ENCODE measurements at regions not wholly inside any gene's neighbourhood (a gene's known extent, or its start where the extent isn't known, plus 50 kb on each side); places are given as distances from the start of the nearest gene placed in this dataset.

DNA sequence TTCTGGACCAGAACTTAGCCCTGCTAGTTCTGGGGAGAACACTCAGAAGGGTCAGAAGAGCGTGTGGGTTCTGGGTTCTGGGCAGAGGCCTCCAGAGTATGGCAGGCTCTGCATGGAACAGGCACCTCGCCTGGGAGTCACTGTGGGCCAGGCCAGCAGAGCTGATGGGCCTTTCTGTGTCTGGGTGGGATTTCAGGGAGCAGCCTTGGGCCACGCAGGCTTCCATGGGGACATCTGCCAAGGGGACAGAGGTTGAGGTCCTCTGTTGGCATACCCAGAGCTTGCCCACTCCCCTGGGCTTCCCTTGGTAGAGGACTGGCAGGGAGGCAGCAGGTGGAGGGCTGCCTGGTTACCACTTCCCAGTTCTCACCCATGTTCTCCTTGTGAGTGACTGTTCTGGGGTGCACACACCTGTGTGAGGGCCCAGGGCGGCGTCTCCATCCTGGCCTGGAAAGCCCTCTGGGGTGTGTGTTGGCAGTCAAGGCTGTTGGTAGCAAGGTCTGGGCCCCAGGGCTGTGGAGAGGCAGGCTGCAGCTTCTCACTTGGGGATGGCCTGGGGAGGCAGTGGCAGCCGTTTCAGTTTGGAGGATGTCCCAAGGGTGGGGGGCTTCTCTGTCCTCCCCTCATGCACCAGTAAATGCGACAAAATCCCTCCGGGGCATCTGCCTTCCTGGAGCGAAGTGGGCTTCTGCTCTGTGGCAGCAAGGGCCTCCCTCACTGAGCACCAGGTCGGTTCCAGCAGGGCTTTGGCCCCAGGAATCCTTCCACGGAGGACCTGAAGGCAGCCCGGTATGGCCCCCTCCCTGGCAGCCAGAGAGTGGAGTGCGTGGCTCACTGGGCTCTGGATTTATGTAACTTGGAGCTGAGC is 74.6 kb upstream of the HDAC4 start:
- Histone ChIP-seq H3K4me3 (replicated peaks; ENCODE audit: insufficient read depth, low read length) (no peak overlapping the region), H3K27me3 (ENCODE audit: insufficient read depth, poor library complexity, severe bottlenecking) (no peaks in the 10 kb centered on the region), H3K27ac (replicated peaks) (no peak overlapping the region)
- DNase-seq (ENCODE audit: low read depth in 1 of 2, low spot score in 1 of 2) = no peak
- TF ChIP-seq, protein P1, sequence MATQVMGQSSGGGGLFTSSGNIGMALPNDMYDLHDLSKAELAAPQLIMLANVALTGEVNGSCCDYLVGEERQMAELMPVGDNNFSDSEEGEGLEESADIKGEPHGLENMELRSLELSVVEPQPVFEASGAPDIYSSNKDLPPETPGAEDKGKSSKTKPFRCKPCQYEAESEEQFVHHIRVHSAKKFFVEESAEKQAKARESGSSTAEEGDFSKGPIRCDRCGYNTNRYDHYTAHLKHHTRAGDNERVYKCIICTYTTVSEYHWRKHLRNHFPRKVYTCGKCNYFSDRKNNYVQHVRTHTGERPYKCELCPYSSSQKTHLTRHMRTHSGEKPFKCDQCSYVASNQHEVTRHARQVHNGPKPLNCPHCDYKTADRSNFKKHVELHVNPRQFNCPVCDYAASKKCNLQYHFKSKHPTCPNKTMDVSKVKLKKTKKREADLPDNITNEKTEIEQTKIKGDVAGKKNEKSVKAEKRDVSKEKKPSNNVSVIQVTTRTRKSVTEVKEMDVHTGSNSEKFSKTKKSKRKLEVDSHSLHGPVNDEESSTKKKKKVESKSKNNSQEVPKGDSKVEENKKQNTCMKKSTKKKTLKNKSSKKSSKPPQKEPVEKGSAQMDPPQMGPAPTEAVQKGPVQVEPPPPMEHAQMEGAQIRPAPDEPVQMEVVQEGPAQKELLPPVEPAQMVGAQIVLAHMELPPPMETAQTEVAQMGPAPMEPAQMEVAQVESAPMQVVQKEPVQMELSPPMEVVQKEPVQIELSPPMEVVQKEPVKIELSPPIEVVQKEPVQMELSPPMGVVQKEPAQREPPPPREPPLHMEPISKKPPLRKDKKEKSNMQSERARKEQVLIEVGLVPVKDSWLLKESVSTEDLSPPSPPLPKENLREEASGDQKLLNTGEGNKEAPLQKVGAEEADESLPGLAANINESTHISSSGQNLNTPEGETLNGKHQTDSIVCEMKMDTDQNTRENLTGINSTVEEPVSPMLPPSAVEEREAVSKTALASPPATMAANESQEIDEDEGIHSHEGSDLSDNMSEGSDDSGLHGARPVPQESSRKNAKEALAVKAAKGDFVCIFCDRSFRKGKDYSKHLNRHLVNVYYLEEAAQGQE (IDR thresholded peaks at IDR 0.05; ENCODE audit: insufficient replicate concordance, low read depth) = no peak
- TF ChIP-seq, protein P2, sequence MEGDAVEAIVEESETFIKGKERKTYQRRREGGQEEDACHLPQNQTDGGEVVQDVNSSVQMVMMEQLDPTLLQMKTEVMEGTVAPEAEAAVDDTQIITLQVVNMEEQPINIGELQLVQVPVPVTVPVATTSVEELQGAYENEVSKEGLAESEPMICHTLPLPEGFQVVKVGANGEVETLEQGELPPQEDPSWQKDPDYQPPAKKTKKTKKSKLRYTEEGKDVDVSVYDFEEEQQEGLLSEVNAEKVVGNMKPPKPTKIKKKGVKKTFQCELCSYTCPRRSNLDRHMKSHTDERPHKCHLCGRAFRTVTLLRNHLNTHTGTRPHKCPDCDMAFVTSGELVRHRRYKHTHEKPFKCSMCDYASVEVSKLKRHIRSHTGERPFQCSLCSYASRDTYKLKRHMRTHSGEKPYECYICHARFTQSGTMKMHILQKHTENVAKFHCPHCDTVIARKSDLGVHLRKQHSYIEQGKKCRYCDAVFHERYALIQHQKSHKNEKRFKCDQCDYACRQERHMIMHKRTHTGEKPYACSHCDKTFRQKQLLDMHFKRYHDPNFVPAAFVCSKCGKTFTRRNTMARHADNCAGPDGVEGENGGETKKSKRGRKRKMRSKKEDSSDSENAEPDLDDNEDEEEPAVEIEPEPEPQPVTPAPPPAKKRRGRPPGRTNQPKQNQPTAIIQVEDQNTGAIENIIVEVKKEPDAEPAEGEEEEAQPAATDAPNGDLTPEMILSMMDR (IDR thresholded peaks at IDR 0.05; ENCODE audit: insufficient read depth, low read length) = no peak
- TF ChIP-seq SPI1 (IDR thresholded peaks at IDR 0.05; ENCODE audit: borderline replicate concordance, low read depth) (no peak), GABPA (IDR thresholded peaks at IDR 0.05; ENCODE audit: low read depth) (no peak), POLR2AphosphoS5 (IDR thresholded peaks at IDR 0.05; ENCODE audit: low read depth) (no peak)

DNA sequence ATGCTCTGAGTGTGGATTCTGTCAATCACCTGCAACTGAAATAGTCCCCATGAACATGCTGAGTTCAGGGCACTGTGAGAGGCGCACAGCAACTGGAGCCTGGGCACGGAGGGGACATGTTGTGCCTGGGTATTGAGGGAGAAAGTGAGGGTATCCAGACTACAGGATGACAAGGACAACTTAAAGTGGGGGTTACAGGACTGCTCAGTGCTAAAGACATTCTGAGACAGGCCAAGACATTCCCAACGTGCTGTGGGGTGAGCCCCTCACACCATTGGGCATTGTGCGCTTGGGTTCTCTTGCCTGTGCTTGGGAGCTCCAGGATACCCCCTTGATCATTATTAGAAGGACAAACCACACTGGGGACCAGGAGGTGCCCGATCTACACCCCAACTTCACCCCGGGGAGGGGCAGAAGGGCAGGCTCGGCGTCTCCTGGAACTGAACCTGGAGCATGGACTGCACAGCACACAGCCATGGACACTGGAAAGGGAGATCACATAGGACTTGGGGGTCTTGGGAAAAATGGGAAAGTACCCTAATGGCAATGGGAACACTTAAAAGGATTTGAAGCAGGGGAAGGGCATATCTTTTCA is 72.5 kb upstream of the HDAC4 start:
- TF ChIP-seq POLR2AphosphoS5 (IDR thresholded peaks at IDR 0.05; ENCODE audit: low read depth) = no peak
- no peak for TF ChIP-seq SPI1 (IDR thresholded peaks at IDR 0.05; ENCODE audit: borderline replicate concordance, low read depth)
- TF ChIP-seq, protein P2 (IDR thresholded peaks at IDR 0.05; ENCODE audit: insufficient read depth, low read length) = no peak
- TF ChIP-seq GABPA (IDR thresholded peaks at IDR 0.05; ENCODE audit: low read depth) = no peak
- TF ChIP-seq, protein P1 (IDR thresholded peaks at IDR 0.05; ENCODE audit: insufficient replicate concordance, low read depth) = no peak
- DNase-seq (ENCODE audit: low read depth in 1 of 2, low spot score in 1 of 2) = no peak
- Histone ChIP-seq H3K27ac (replicated peaks) (no peak overlapping the region), H3K4me3 (replicated peaks; ENCODE audit: insufficient read depth, low read length) (no peak overlapping the region), H3K27me3 (ENCODE audit: insufficient read depth, poor library complexity, severe bottlenecking) (no peaks in the 10 kb centered on the region)

DNA sequence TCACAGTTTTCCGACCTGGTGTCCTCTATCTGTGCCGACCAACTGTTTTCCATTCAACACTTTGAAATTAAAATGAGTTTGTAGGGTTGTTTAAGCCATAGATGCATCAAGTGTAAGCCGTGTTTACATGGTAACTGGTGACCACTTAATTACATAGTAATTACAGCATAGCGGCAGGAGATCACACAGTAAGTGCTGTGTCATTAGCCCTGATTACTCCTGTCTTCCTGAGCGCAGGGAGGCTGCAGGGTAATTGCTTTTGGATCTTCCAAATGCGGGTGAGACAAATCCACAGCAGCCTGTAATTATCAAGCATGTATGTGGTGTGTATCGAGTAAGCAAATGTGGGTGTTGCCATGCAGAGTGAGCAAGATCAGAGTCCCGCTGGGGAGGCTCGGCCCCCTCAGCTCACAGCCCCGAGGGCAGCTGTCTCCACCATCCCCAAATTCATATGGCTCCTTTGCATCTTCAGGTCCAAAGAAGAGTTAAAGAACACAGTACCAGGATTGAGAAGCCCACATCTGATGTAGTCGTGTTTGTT is 71.5 kb upstream of the HDAC4 start:
- no peak for DNase-seq (ENCODE audit: low read depth in 1 of 2, low spot score in 1 of 2)
- Histone ChIP-seq H3K27me3 (ENCODE audit: insufficient read depth, poor library complexity, severe bottlenecking) (no peaks in the 10 kb centered on the region), H3K27ac (replicated peaks) (no peak overlapping the region), H3K4me3 (replicated peaks; ENCODE audit: insufficient read depth, low read length) (no peak overlapping the region)
- no peak for TF ChIP-seq GABPA (IDR thresholded peaks at IDR 0.05; ENCODE audit: low read depth)
- TF ChIP-seq, protein P1 (IDR thresholded peaks at IDR 0.05; ENCODE audit: insufficient replicate concordance, low read depth) = no peak
- TF ChIP-seq, protein P2 (IDR thresholded peaks at IDR 0.05; ENCODE audit: insufficient read depth, low read length) = no peak
- no peak for TF ChIP-seq SPI1 (IDR thresholded peaks at IDR 0.05; ENCODE audit: borderline replicate concordance, low read depth)
- no peak for TF ChIP-seq POLR2AphosphoS5 (IDR thresholded peaks at IDR 0.05; ENCODE audit: low read depth)
